ENCODE measurements at regions not wholly inside any gene's neighbourhood (a gene's known extent, or its start where the extent isn't known, plus 50 kb on each side); places are given as distances from the start of the nearest gene placed in this dataset.
"Not testable (repeated sequence)": the region's sequence is repeated elsewhere in the genome, so short reads cannot be mapped to it uniquely, and the experiment has no call there.

- peak overlapping the region; percentile 38 to 80 for H3K27ac ChIP-seq
- in situ Hi-C loops (cut with MboI; ENCODE audit: low pct_unique_long_range_greater_than_20kb in 2 of 9, low sequenced_read_pairs in 9 of 9, unreplicated experiment in 9 of 9): no loop called here
- H3K4me3 ChIP-seq: no peak overlapping the region
- WGBS, 10 experiments: 0 to 100% (median 52%) methylated on average over 1 to 3 of the region's 4 CpGs; no CpG with 5 or more reads in 6 of the 10 experiments
- ATAC-seq (replicated peaks in 6 of 8): no peak
- H3K4me1 ChIP-seq (replicated peaks in 1 of 2): peaks cover 30 to 31% of the 10 kb centered on the region in 2 donors
Observed at GRCh38 chr14:104230946-104231345, 92.6 kb downstream of the KIF26A start.

- H3K27ac ChIP-seq: no peak overlapping the region
- H3K4me1 ChIP-seq (replicated peaks in 1 of 2): peaks cover 30 to 31% of the 10 kb centered on the region in 2 donors
- 0 to 93% (median 67%) methylated on average over 1 to 4 of the region's 4 CpGs; no CpG with 5 or more reads in 1 of the 10 experiments for WGBS, 10 experiments
- H3K4me3 ChIP-seq: no peak overlapping the region
- ATAC-seq (replicated peaks in 6 of 8): no peak
- in situ Hi-C loops (cut with MboI; ENCODE audit: low pct_unique_long_range_greater_than_20kb in 2 of 9, low sequenced_read_pairs in 9 of 9, unreplicated experiment in 9 of 9): no loop called here
Observed at GRCh38 chr14:104232070-104232484, 93.7 kb downstream of the KIF26A start.

GRCh38 chr14:104234007-104234786, 95.8 kb downstream of the KIF26A start:
- in situ Hi-C loops (cut with MboI; ENCODE audit: low pct_unique_long_range_greater_than_20kb in 2 of 9, low sequenced_read_pairs in 9 of 9, unreplicated experiment in 9 of 9); H3K4me3 ChIP-seq; H3K27ac ChIP-seq; ATAC-seq (replicated peaks in 6 of 8): not testable (repeated sequence)
- peaks cover 24 to 28% of the 10 kb centered on the region in 2 donors for H3K4me1 ChIP-seq (replicated peaks in 1 of 2)
- WGBS, 10 experiments: 0 to 100% (median 40%) methylated on average over 1 to 2 of the region's 3 CpGs; no CpG with 5 or more reads in 5 of the 10 experiments

- Histone ChIP-seq H3K4me3 (no peak overlapping the region), H3K4me1 (replicated peaks in 1 of 2) (peaks cover 24 to 28% of the 10 kb centered on the region in 2 donors), H3K27ac (no peak overlapping the region)
- 17 to 45% (median 40%) methylated on average over 1 to 2 of the region's 2 CpGs; no CpG with 5 or more reads in 7 of the 10 experiments for WGBS, 10 experiments
- in situ Hi-C loops (cut with MboI; ENCODE audit: low pct_unique_long_range_greater_than_20kb in 2 of 9, low sequenced_read_pairs in 9 of 9, unreplicated experiment in 9 of 9): no loop called here
- ATAC-seq (replicated peaks in 6 of 8): no peak
Observed at GRCh38 chr14:104235686-104236085, 97.3 kb downstream of the KIF26A start.

- H3K4me3 ChIP-seq: no peak overlapping the region
- in situ Hi-C loops (cut with MboI; ENCODE audit: low pct_unique_long_range_greater_than_20kb in 2 of 9, low sequenced_read_pairs in 9 of 9, unreplicated experiment in 9 of 9): no loop called here
- WGBS, 10 experiments: 58 to 96% (median 87%) methylated on average over 2 to 5 of the region's 24 CpGs; no CpG with 5 or more reads in 4 of the 10 experiments
- ATAC-seq (replicated peaks in 6 of 8): no peak
- peaks cover 16 to 23% of the 10 kb centered on the region in 2 donors for H3K4me1 ChIP-seq (replicated peaks in 1 of 2)
- H3K27ac ChIP-seq: no peak overlapping the region
Observed at GRCh38 chr14:104237651-104238423, 99.5 kb downstream of the KIF26A start.

- no peak overlapping the region for H3K4me3 ChIP-seq
- peak overlapping the region in 1 of 2 donors; percentile 77 for H3K27ac ChIP-seq
- WGBS, 10 experiments: 32 to 100% (median 91%) methylated on average over 1 to 7 of the region's 21 CpGs; no CpG with 5 or more reads in 5 of the 10 experiments
- peaks cover 16 to 23% of the 10 kb centered on the region in 2 donors for H3K4me1 ChIP-seq (replicated peaks in 1 of 2)
- in situ Hi-C loops (cut with MboI; ENCODE audit: low pct_unique_long_range_greater_than_20kb in 2 of 9, low sequenced_read_pairs in 9 of 9, unreplicated experiment in 9 of 9): no loop called here
- ATAC-seq (replicated peaks in 6 of 8): no peak
Observed at GRCh38 chr14:104238424-104239184, 100.2 kb downstream of the KIF26A start.

- H3K4me3 ChIP-seq: no peak overlapping the region
- WGBS, 10 experiments: 33 to 93% (median 33%) methylated on average over 1 to 2 of the region's 8 CpGs; no CpG with 5 or more reads in 7 of the 10 experiments
- in situ Hi-C loops (cut with MboI; ENCODE audit: low pct_unique_long_range_greater_than_20kb in 2 of 9, low sequenced_read_pairs in 9 of 9, unreplicated experiment in 9 of 9): no loop called here
Observed at GRCh38 chr14:104239185-104239775, 100.9 kb downstream of the KIF26A start.

GRCh38 chr14:104239861-104240301, 101.5 kb downstream of the KIF26A start:
- in situ Hi-C loops (cut with MboI; ENCODE audit: low pct_unique_long_range_greater_than_20kb in 2 of 9, low sequenced_read_pairs in 9 of 9, unreplicated experiment in 9 of 9): no loop called here
- Histone ChIP-seq H3K27ac (peak overlapping the region in 1 of 2 donors; percentile 77), H3K4me1 (replicated peaks in 1 of 2) (peaks cover 20 to 23% of the 10 kb centered on the region in 2 donors), H3K4me3 (no peak overlapping the region)
- peak in 5 of 8 experiments; percentile 78 to 85 (median 82) for ATAC-seq (replicated peaks in 6 of 8)
- whole genome bisulfite sequencing, 10 experiments: 19 to 52% (median 33%) methylated on average over 2 to 7 of the region's 17 CpGs; no CpG with 5 or more reads in 5 of the 10 experiments

More at GRCh38 chr14:104239185-104239775, 100.9 kb downstream of the KIF26A start:
- peaks cover 20 to 23% of the 10 kb centered on the region in 2 donors for H3K4me1 ChIP-seq (replicated peaks in 1 of 2)
- peak in 1 of 8 experiments; percentile 4 for ATAC-seq (replicated peaks in 6 of 8)
- peak overlapping the region in 1 of 2 donors; percentile 77 for H3K27ac ChIP-seq

GRCh38 chr14:104240434-104241157, 102.2 kb downstream of the KIF26A start:
- Histone ChIP-seq H3K4me1 (replicated peaks in 1 of 2) (peaks cover 20 to 23% of the 10 kb centered on the region in 2 donors), H3K4me3 (no peak overlapping the region), H3K27ac (peak overlapping the region in 1 of 2 donors; percentile 77)
- in situ Hi-C loops (cut with MboI; ENCODE audit: low pct_unique_long_range_greater_than_20kb in 2 of 9, low sequenced_read_pairs in 9 of 9, unreplicated experiment in 9 of 9): no loop called here
- ATAC-seq (replicated peaks in 6 of 8): peak in 5 of 8 experiments; percentile 71 to 83 (median 81)
- 40 to 80% (median 60%) methylated on average over 1 to 6 of the region's 12 CpGs; no CpG with 5 or more reads in 3 of the 10 experiments for WGBS, 10 experiments

- in situ Hi-C loops (cut with MboI; ENCODE audit: low pct_unique_long_range_greater_than_20kb in 2 of 9, low sequenced_read_pairs in 9 of 9, unreplicated experiment in 9 of 9): no loop called here
- ATAC-seq (replicated peaks in 6 of 8): no peak
- Histone ChIP-seq H3K4me1 (replicated peaks in 1 of 2) (peaks cover 20 to 23% of the 10 kb centered on the region in 2 donors), H3K27ac (no peak overlapping the region), H3K4me3 (no peak overlapping the region)
- WGBS, 10 experiments: 20 to 50% (median 50%) methylated on average over 1 of the region's 1 CpG; no CpG with 5 or more reads in 7 of the 10 experiments
Observed at GRCh38 chr14:104243200-104243599, 104.8 kb downstream of the KIF26A start.

GRCh38 chr14:104244221-104245011, 106.0 kb downstream of the KIF26A start:
- WGBS, 10 experiments: 0 to 100% (median 77%) methylated on average over 2 to 8 of the region's 23 CpGs; no CpG with 5 or more reads in 3 of the 10 experiments
- in situ Hi-C loops (cut with MboI; ENCODE audit: low pct_unique_long_range_greater_than_20kb in 2 of 9, low sequenced_read_pairs in 9 of 9, unreplicated experiment in 9 of 9): no loop called here

More at GRCh38 chr14:104244221-104245011, 106.0 kb downstream of the KIF26A start:
- no peak overlapping the region for H3K4me3 ChIP-seq
- H3K4me1 ChIP-seq (replicated peaks in 1 of 2): peaks cover 16 to 18% of the 10 kb centered on the region in 2 donors
- no peak overlapping the region for H3K27ac ChIP-seq
- no peak for ATAC-seq (replicated peaks in 6 of 8)

All from motor neuron (in vitro differentiated cells).